ENCODE measurements at regions not wholly inside any gene's neighbourhood (a gene's known extent, or its start where the extent isn't known, plus 50 kb on each side); places are given as distances from the start of the nearest gene placed in this dataset.

DNA sequence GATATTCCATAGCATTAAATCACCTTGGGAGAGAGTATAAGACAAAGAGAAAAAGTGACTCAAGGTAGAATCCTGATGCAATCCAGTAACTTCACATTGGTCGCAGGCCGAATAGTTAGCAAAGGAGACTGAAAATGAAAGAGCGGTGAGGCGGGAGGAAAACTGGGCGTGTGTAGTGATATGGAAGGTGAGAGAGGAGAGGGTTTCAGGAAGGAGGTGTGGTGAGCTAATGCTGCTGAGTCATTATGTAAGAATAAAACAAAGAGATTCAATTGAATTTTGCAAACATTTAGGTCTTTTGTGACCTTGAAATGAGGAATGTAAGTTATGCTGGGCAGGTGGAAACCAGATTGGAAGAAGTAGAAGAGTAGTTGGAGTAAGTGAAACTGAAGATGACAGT is 235.3 kb downstream of the C3orf38 start:
- Histone ChIP-seq H3K79me2 (ENCODE audit: control insufficient read depth, insufficient read depth, low read length) (no peaks in the 10 kb centered on the region), H3K27me3 (replicated peaks in 1 of 2; ENCODE audit: control insufficient read depth in 2 of 2, insufficient read depth in 2 of 2, low read length in 1 of 2) (no peaks in the 10 kb centered on the region), H3K4me2 (ENCODE audit: control insufficient read depth, insufficient read depth) (no peak overlapping the region), H3K4me3 (no peak overlapping the region), H3K9ac (ENCODE audit: control insufficient read depth, insufficient read depth, low read length) (no peak overlapping the region), H3K27ac (ENCODE audit: control insufficient read depth, insufficient read depth) (no peak overlapping the region), H2AFZ (ENCODE audit: control insufficient read depth, low read depth, low read length) (no peak overlapping the region), H3K4me1 (ENCODE audit: control insufficient read depth, insufficient read depth, low read length) (no peaks in the 10 kb centered on the region), H4K20me1 (ENCODE audit: control insufficient read depth, insufficient read depth) (no peaks in the 10 kb centered on the region), H3K36me3 (ENCODE audit: control insufficient read depth in 2 of 2, insufficient read depth in 2 of 2, low read length in 1 of 2) (no peaks in the 10 kb centered on the region), H3K9me3 (replicated peaks; ENCODE audit: control insufficient read depth, insufficient read depth, low read length) (no peaks in the 10 kb centered on the region)
- ChIA-PET RAD21 (ENCODE audit: unreplicated experiment) (no interaction called here), SMC1A (ENCODE audit: uncharacterized antibody, unreplicated experiment) (interaction anchor here (0.6 kb wide), 1 partner anchor 21 kb away, joined by 4 read pairs; no protein-coding TSS in a partner anchor), CTCF (no interaction called here), POLR2A (interaction anchor here (0.6 kb wide), 1 partner anchor 18 kb away, joined by 3 read pairs; no protein-coding TSS in a partner anchor)
- FAIRE-seq, result no peak
- intact Hi-C loops (cut with micrococcal nuclease; ENCODE audit: unreplicated experiment) (no loop called here), in situ Hi-C loops (cut with MboI) (no loop called here)
- DNase-seq (ENCODE audit: low read depth, low spot score), result no peak
- peak; percentile 61 for ATAC-seq
- TF ChIP-seq JUNB (IDR thresholded peaks at IDR 0.05), result peak; percentile 27; the same call in 1 of the 2 replicates
- TF ChIP-seq CREB1 (IDR thresholded peaks at IDR 0.05; ENCODE audit: low read depth), result no peak
- TF ChIP-seq, protein P1, sequence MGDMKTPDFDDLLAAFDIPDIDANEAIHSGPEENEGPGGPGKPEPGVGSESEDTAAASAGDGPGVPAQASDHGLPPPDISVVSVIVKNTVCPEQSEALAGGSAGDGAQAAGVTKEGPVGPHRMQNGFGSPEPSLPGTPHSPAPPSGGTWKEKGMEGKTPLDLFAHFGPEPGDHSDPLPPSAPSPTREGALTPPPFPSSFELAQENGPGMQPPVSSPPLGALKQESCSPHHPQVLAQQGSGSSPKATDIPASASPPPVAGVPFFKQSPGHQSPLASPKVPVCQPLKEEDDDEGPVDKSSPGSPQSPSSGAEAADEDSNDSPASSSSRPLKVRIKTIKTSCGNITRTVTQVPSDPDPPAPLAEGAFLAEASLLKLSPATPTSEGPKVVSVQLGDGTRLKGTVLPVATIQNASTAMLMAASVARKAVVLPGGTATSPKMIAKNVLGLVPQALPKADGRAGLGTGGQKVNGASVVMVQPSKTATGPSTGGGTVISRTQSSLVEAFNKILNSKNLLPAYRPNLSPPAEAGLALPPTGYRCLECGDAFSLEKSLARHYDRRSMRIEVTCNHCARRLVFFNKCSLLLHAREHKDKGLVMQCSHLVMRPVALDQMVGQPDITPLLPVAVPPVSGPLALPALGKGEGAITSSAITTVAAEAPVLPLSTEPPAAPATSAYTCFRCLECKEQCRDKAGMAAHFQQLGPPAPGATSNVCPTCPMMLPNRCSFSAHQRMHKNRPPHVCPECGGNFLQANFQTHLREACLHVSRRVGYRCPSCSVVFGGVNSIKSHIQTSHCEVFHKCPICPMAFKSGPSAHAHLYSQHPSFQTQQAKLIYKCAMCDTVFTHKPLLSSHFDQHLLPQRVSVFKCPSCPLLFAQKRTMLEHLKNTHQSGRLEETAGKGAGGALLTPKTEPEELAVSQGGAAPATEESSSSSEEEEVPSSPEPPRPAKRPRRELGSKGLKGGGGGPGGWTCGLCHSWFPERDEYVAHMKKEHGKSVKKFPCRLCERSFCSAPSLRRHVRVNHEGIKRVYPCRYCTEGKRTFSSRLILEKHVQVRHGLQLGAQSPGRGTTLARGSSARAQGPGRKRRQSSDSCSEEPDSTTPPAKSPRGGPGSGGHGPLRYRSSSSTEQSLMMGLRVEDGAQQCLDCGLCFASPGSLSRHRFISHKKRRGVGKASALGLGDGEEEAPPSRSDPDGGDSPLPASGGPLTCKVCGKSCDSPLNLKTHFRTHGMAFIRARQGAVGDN (IDR thresholded peaks at IDR 0.05), result no peak
- whole genome bisulfite sequencing (ENCODE audit: insufficient coverage, insufficient replicate concordance, low lambda C conversion rate, missing lambda C conversion rate), result 10% methylated on average over 5 of the region's 5 CpGs
- no TSS peak for BruUV-seq (replicated peaks)

DNA sequence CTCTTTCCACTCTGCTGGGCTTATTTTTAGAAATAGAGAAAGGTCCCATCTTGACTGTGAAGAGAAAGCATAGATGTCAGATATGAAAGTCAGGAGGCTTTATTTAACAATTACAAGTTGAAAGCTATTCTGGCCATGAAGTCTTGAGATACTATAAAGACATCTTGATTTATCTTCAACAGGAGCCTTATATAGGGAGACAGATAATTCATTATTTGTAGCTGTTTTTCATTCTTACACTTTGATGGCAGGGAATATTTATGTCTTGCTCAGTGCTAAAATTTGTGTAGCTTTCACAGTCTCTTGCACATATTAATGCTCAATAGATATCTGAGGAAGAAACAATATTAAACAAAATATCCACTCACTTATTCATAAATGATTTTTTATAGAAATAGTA is 248.8 kb downstream of the C3orf38 start:
- CTCF ChIA-PET, result no interaction called here
- RAD21 ChIA-PET (ENCODE audit: unreplicated experiment), result no interaction called here
- SMC1A ChIA-PET (ENCODE audit: uncharacterized antibody, unreplicated experiment), result no interaction called here
- TF ChIP-seq POLR2AphosphoS5 (IDR thresholded peaks at IDR 0.05; ENCODE audit: low read length) (no peak), TCF3 (IDR thresholded peaks at IDR 0.05; ENCODE audit: borderline replicate concordance, insufficient read depth, low read depth, low read length) (no peak), ZNF274 (IDR thresholded peaks at IDR 0.05; ENCODE audit: insufficient read depth, insufficient read length) (no peak), SMAD5 (IDR thresholded peaks at IDR 0.05; ENCODE audit: low read depth) (no peak), NRF1 (conservative IDR thresholded peaks at IDR 0.05; ENCODE audit: low read depth, low read length) (no peak), STAT3 (IDR thresholded peaks at IDR 0.05; ENCODE audit: low read depth, low read length) (no peak), MTA3 (IDR thresholded peaks at IDR 0.05; ENCODE audit: borderline replicate concordance, low read length) (no peak)
- TF ChIP-seq, protein P2, sequence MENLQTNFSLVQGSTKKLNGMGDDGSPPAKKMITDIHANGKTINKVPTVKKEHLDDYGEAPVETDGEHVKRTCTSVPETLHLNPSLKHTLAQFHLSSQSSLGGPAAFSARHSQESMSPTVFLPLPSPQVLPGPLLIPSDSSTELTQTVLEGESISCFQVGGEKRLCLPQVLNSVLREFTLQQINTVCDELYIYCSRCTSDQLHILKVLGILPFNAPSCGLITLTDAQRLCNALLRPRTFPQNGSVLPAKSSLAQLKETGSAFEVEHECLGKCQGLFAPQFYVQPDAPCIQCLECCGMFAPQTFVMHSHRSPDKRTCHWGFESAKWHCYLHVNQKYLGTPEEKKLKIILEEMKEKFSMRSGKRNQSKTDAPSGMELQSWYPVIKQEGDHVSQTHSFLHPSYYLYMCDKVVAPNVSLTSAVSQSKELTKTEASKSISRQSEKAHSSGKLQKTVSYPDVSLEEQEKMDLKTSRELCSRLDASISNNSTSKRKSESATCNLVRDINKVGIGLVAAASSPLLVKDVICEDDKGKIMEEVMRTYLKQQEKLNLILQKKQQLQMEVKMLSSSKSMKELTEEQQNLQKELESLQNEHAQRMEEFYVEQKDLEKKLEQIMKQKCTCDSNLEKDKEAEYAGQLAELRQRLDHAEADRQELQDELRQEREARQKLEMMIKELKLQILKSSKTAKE (IDR thresholded peaks at IDR 0.05; ENCODE audit: low read depth, poor library complexity, severe bottlenecking), result no peak
- TF ChIP-seq, protein P3, sequence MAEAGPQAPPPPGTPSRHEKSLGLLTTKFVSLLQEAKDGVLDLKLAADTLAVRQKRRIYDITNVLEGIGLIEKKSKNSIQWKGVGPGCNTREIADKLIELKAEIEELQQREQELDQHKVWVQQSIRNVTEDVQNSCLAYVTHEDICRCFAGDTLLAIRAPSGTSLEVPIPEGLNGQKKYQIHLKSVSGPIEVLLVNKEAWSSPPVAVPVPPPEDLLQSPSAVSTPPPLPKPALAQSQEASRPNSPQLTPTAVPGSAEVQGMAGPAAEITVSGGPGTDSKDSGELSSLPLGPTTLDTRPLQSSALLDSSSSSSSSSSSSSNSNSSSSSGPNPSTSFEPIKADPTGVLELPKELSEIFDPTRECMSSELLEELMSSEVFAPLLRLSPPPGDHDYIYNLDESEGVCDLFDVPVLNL (IDR thresholded peaks at IDR 0.05; ENCODE audit: low read depth, low read length), result no peak

More for the DNA sequence above, 248.8 kb downstream of the C3orf38 start:
- intact Hi-C loops (cut with micrococcal nuclease; ENCODE audit: unreplicated experiment) (no loop called here), in situ Hi-C loops (cut with MboI) (no loop called here)
- ATAC-seq (no peak), DNase-seq (ENCODE audit: low read depth, low spot score) (no peak), FAIRE-seq (no peak)
- H3K27ac ChIP-seq (ENCODE audit: control insufficient read depth, insufficient read depth), result no peak overlapping the region
- no peak overlapping the region for H3K9ac ChIP-seq (ENCODE audit: control insufficient read depth, insufficient read depth, low read length)
- BruUV-seq (replicated peaks), result no TSS peak
- POLR2A ChIA-PET, result no interaction called here
- no peaks in the 10 kb centered on the region for H4K20me1 ChIP-seq (ENCODE audit: control insufficient read depth, insufficient read depth)
- no peak overlapping the region for H2AFZ ChIP-seq (ENCODE audit: control insufficient read depth, low read depth, low read length)
- no peak overlapping the region for H3K4me3 ChIP-seq
- no peaks in the 10 kb centered on the region for H3K9me3 ChIP-seq (replicated peaks; ENCODE audit: control insufficient read depth, insufficient read depth, low read length)
- H3K4me2 ChIP-seq (ENCODE audit: control insufficient read depth, insufficient read depth), result no peak overlapping the region
- H3K79me2 ChIP-seq (ENCODE audit: control insufficient read depth, insufficient read depth, low read length), result no peaks in the 10 kb centered on the region
- no peaks in the 10 kb centered on the region for H3K4me1 ChIP-seq (ENCODE audit: control insufficient read depth, insufficient read depth, low read length)
- H3K27me3 ChIP-seq (replicated peaks in 1 of 2; ENCODE audit: control insufficient read depth in 2 of 2, insufficient read depth in 2 of 2, low read length in 1 of 2), result no peaks in the 10 kb centered on the region
- H3K36me3 ChIP-seq (ENCODE audit: control insufficient read depth in 2 of 2, insufficient read depth in 2 of 2, low read length in 1 of 2), result no peaks in the 10 kb centered on the region

Data from GM12878 (cell line).